Activated CD8-positive, alpha-beta T cell treated with anti-CD3 and anti-CD28 coated beads for 36 hours (primary cell): ENCODE measurements at regions not wholly inside any gene's neighbourhood (a gene's known extent, or its start where the extent isn't known, plus 50 kb on each side); places are given as distances from the start of the nearest gene placed in this dataset.

Experiments
- ATAC-seq: fragments of 200-7000 bp; cut with Tn5 transposase; one replicate; pipeline ENCODE4 v1.10.0; 2021; ENCODE audit warnings: mild to moderate bottlenecking, moderate library complexity
- CTCF ChIA-PET: fragments of 350-600 bp; sonication (Branson Sonifier 250); formaldehyde crosslinking; loops from one replicate; lab custom pipeline; 2021; ENCODE audit warnings: antibody characterized with exemption; lab: Charles Lee
- POLR2A ChIA-PET: fragments of 350-600 bp; sonication (Branson Sonifier 250); formaldehyde crosslinking; loops from one replicate; lab custom pipeline; 2021; ENCODE audit warnings: antibody characterized with exemption; lab: Charles Lee
- DNase-seq: peaks from one replicate; pipeline ENCODE4 v3.0.0-alpha.2; 2020
- H3K27ac Mint-ChIP-seq: one replicate; pipeline ENCODE4 v1.8.0; 2021; ENCODE audit warnings: mild to moderate bottlenecking, mixed read lengths
- H3K27me3 Mint-ChIP-seq: one replicate; pipeline ENCODE4 v1.8.0; 2021; ENCODE audit warnings: mixed read lengths
- H3K36me3 Mint-ChIP-seq: one replicate; pipeline ENCODE4 v1.8.0; 2021; ENCODE audit warnings: low read depth, mixed read lengths
- H3K4me1 Mint-ChIP-seq: one replicate; pipeline ENCODE4 v1.8.0; 2021; ENCODE audit warnings: low read depth, mixed read lengths
- H3K4me3 Mint-ChIP-seq: one replicate; pipeline ENCODE4 v1.8.0; 2021; ENCODE audit warnings: mild to moderate bottlenecking, moderate library complexity, mixed read lengths
- H3K9me3 Mint-ChIP-seq: one replicate; pipeline ENCODE4 v1.8.0; 2021; ENCODE audit warnings: mixed read lengths
- intact Hi-C: fragments of 100-400 bp; cut with micrococcal nuclease; formaldehyde crosslinking; loops from one replicate; pipeline ENCODE4 v1.10.0; 2022
- TF ChIP-seq, protein P1 (sequence below): fragments of 200-600 bp; IDR thresholded peaks from one replicate; pipeline ENCODE4 v1.8.0; 2022; ENCODE audit warnings: antibody characterized with exemption, mild to moderate bottlenecking

GRCh38 chr3:190990898-190991297 lies 128.4 kb upstream of the GMNC start:
- no peak overlapping the region for H3K4me3 Mint-ChIP-seq
- DNase-seq: no peak
- H3K36me3 Mint-ChIP-seq: no peaks in the 10 kb centered on the region
- intact Hi-C loops: no loop called here
- H3K4me1 Mint-ChIP-seq: no peaks in the 10 kb centered on the region
- ChIA-PET CTCF (no interaction called here), POLR2A (no interaction called here)
- no peaks in the 10 kb centered on the region for H3K27me3 Mint-ChIP-seq
- no peak overlapping the region for H3K27ac Mint-ChIP-seq
- TF ChIP-seq, protein P1, sequence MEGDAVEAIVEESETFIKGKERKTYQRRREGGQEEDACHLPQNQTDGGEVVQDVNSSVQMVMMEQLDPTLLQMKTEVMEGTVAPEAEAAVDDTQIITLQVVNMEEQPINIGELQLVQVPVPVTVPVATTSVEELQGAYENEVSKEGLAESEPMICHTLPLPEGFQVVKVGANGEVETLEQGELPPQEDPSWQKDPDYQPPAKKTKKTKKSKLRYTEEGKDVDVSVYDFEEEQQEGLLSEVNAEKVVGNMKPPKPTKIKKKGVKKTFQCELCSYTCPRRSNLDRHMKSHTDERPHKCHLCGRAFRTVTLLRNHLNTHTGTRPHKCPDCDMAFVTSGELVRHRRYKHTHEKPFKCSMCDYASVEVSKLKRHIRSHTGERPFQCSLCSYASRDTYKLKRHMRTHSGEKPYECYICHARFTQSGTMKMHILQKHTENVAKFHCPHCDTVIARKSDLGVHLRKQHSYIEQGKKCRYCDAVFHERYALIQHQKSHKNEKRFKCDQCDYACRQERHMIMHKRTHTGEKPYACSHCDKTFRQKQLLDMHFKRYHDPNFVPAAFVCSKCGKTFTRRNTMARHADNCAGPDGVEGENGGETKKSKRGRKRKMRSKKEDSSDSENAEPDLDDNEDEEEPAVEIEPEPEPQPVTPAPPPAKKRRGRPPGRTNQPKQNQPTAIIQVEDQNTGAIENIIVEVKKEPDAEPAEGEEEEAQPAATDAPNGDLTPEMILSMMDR: no peak
- no peak for ATAC-seq
- H3K9me3 Mint-ChIP-seq: peaks cover 11% of the 10 kb centered on the region

DNA sequence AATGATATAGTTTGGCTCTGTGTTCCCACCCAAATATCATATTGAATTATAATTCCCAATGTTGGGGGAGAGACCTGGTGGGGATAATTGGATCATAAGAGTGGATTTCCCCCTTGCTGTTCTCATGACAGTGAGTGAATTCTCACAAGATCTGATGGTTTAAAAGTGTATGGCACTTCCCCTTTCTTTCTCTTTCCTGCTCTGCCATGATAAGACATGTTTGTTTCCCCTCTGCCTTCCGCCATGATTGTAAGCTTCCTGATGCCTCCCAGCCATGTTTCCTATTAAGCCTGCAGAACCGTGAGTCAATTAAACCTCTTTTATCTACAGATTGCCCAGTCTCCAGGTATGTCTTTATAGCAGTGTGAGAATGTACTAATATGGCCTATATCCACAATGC lies 126.7 kb upstream of the GMNC start:
- intact Hi-C loops: no loop called here
- TF ChIP-seq, protein P1: no peak
- no peaks in the 10 kb centered on the region for H3K4me1 Mint-ChIP-seq

GRCh38 chr3:190988102-190988501 lies 125.6 kb upstream of the GMNC start:
- ATAC-seq (no peak), DNase-seq (no peak)
- peaks cover 11% of the 10 kb centered on the region for H3K9me3 Mint-ChIP-seq
- TF ChIP-seq, protein P1: no peak
- H3K4me1 Mint-ChIP-seq: no peaks in the 10 kb centered on the region
- intact Hi-C loops: no loop called here
- CTCF ChIA-PET: no interaction called here
- H3K4me3 Mint-ChIP-seq: no peak overlapping the region
- no peaks in the 10 kb centered on the region for H3K27me3 Mint-ChIP-seq
- no peak overlapping the region for H3K27ac Mint-ChIP-seq
- POLR2A ChIA-PET: no interaction called here
- no peaks in the 10 kb centered on the region for H3K36me3 Mint-ChIP-seq

More for the DNA sequence above, 126.7 kb upstream of the GMNC start:
- H3K36me3 Mint-ChIP-seq: no peaks in the 10 kb centered on the region
- H3K9me3 Mint-ChIP-seq: peaks cover 11% of the 10 kb centered on the region
- ATAC-seq: no peak
- ChIA-PET POLR2A (no interaction called here), CTCF (no interaction called here)
- H3K27ac Mint-ChIP-seq: no peak overlapping the region
- H3K4me3 Mint-ChIP-seq: no peak overlapping the region
- no peaks in the 10 kb centered on the region for H3K27me3 Mint-ChIP-seq
- DNase-seq: no peak

DNA sequence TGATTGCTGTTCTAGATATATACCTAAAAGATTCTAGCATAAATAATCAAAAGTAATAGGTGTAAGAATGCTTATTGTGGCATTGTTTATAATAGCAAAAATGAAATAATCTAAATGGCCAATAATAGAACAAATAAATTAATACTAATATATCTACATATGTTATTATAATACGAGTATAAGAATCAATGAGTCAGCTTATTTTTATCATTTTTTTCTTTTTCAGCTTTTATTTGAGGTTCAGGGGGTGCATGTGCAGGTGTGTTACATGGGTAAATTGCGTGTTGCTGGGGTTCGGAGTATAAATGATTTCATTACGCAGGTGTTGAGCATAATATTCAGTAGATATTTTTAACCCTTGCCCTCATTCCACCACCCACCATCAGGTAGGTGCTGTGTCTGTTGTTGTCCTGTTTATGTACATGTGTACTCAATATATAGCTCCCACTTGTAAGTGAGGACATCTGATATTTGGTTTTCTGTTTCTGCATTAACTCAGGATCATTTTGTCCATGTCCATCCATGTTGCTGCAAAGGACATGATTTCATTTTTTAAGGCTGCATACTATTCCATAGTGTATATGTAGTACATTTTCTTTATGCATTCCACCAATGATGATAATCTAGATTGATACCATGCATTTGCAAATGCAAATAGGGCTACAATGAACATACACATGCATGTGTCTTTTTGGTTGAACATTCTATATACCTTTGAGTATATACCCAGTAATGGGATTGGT lies 122.2 kb upstream of the GMNC start:
- Mint-ChIP-seq H3K4me1 (no peaks in the 10 kb centered on the region), H3K36me3 (no peaks in the 10 kb centered on the region), H3K4me3 (no peak overlapping the region), H3K9me3 (peaks cover 11% of the 10 kb centered on the region), H3K27me3 (no peaks in the 10 kb centered on the region), H3K27ac (no peak overlapping the region)
- DNase-seq (no peak), ATAC-seq (no peak)
- ChIA-PET CTCF (no interaction called here), POLR2A (no interaction called here)
- intact Hi-C loops: no loop called here
- TF ChIP-seq, protein P1: no peak

DNA sequence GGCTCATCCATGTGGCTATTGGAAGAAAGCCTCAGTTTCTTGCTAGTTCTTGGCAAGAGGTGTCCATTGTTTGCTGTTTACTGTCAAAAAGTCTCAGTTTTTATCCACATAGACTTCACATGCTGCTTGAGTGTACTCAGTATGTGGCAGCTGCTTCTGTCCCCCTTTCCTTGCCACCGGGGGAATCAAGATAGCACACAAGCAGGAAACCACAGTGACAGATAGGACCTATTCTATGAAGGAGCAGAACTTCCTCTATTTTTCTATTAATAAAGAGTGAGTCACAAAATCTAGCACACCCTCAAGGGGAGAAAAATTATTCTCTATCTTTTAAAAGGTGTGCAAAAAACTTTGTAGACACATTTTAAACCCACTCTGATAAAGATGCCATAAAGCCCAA lies 121.4 kb upstream of the GMNC start:
- no peak overlapping the region for H3K4me3 Mint-ChIP-seq
- no peak for DNase-seq
- no peak for ATAC-seq
- no peaks in the 10 kb centered on the region for H3K4me1 Mint-ChIP-seq
- POLR2A ChIA-PET: no interaction called here
- H3K27ac Mint-ChIP-seq: no peak overlapping the region
- peaks cover 7% of the 10 kb centered on the region for H3K9me3 Mint-ChIP-seq
- no peaks in the 10 kb centered on the region for H3K27me3 Mint-ChIP-seq
- CTCF ChIA-PET: no interaction called here
- intact Hi-C loops: no loop called here
- no peaks in the 10 kb centered on the region for H3K36me3 Mint-ChIP-seq
- TF ChIP-seq, protein P1: no peak
